ENCODE measurements at regions not wholly inside any gene's neighbourhood (a gene's known extent, or its start where the extent isn't known, plus 50 kb on each side); places are given as distances from the start of the nearest gene placed in this dataset.

DNA sequence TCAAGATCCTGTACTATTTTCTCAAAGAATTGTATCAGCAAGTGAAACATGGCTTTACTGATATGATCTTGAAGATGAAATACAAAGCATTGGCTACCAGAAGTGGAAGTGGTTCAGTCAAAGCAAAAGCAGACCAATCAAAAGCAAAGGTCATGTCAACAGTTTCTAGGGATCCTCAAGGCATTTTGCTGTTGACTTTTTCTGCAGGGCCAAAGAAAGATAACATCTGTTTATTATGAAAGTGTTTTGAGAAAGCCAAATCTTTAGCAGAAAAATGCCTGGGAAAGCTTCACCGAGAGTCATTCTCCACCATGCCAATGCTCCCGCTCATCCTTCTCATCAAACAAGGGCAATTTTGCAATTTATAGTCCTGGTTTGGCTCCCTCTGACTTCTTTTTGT is 90.3 kb upstream of the ACO1 start:
- no peaks in the 10 kb centered on the region for H3K36me3 ChIP-seq (ENCODE audit: insufficient read depth, insufficient read length, low read length)
- DNase-seq (ENCODE audit: low read depth, low spot score), result no peak
- no peaks in the 10 kb centered on the region for H3K27me3 ChIP-seq (ENCODE audit: insufficient read depth, insufficient read length)
- no peaks in the 10 kb centered on the region for H3K4me1 ChIP-seq (ENCODE audit: insufficient read depth, insufficient read length)
- TF ChIP-seq SUZ12 (IDR thresholded peaks at IDR 0.05; ENCODE audit: extremely low read depth, insufficient read depth, insufficient read length), result no peak
- TF ChIP-seq YY1 (IDR thresholded peaks at IDR 0.05; ENCODE audit: insufficient read depth, insufficient read length), result no peak
- TF ChIP-seq ZNF274 (IDR thresholded peaks at IDR 0.05; ENCODE audit: low read depth, low read length), result no peak
- no peak overlapping the region for H3K4me3 ChIP-seq (ENCODE audit: insufficient read length, low read depth)
- H3K9me3 ChIP-seq (ENCODE audit: insufficient read depth, low read length), result peaks cover 5% of the 10 kb centered on the region; the same call in 1 of the 2 replicates
- H3K9ac ChIP-seq (ENCODE audit: insufficient read length, low read depth), result no peak overlapping the region

DNA sequence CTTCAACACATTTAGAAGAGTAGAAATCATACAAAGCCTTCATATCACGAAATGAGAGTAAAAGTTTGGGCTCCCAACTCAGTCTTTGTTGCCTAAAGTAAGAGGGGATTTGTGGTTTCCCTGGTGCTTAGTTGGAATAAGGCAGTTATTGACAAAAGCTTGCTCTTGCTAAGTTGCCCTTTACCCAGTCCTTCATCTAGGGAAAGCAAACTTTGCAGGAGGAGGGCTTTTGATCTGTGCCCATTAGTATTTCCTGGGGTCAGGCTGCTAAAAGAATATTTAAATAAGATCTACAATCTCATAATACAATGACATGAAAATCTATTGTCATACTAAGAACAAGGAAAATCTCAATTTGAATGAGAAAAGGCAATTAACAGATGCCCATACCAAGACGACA is 84.1 kb upstream of the ACO1 start:
- Histone ChIP-seq H3K4me3 (ENCODE audit: insufficient read length, low read depth) (no peak overlapping the region), H3K9ac (ENCODE audit: insufficient read length, low read depth) (no peak overlapping the region), H3K36me3 (ENCODE audit: insufficient read depth, insufficient read length, low read length) (no peaks in the 10 kb centered on the region), H3K27me3 (ENCODE audit: insufficient read depth, insufficient read length) (no peaks in the 10 kb centered on the region), H3K4me1 (ENCODE audit: insufficient read depth, insufficient read length) (no peaks in the 10 kb centered on the region), H3K9me3 (ENCODE audit: insufficient read depth, low read length) (no peaks in the 10 kb centered on the region)
- DNase-seq (ENCODE audit: low read depth, low spot score), result no peak
- no peak for TF ChIP-seq YY1 (IDR thresholded peaks at IDR 0.05; ENCODE audit: insufficient read depth, insufficient read length)
- TF ChIP-seq ZNF274 (IDR thresholded peaks at IDR 0.05; ENCODE audit: low read depth, low read length), result no peak
- no peak for TF ChIP-seq SUZ12 (IDR thresholded peaks at IDR 0.05; ENCODE audit: extremely low read depth, insufficient read depth, insufficient read length)

DNA sequence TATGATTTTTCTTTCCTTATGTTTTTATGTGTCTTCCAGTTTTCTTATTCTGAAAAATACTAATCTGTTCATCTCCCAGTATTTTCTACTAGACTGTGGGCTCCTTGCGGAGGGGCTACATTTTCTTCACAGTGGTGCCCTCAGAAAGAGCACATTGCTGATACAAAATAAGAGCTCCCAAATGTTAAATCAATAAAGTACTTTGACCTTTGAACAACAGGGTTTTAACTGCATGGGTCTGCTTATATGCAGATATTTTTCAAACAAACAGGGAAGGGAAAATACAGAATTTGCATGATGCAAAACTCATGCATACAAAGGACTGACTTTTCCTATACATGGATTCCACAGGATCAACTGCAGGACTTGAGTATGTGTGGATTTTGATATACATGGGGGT is 79.9 kb upstream of the ACO1 start:
- TF ChIP-seq YY1 (IDR thresholded peaks at IDR 0.05; ENCODE audit: insufficient read depth, insufficient read length), result no peak
- TF ChIP-seq ZNF274 (IDR thresholded peaks at IDR 0.05; ENCODE audit: low read depth, low read length), result no peak
- no peak for TF ChIP-seq SUZ12 (IDR thresholded peaks at IDR 0.05; ENCODE audit: extremely low read depth, insufficient read depth, insufficient read length)
- DNase-seq (ENCODE audit: low read depth, low spot score), result no peak
- Histone ChIP-seq H3K4me3 (ENCODE audit: insufficient read length, low read depth) (no peak overlapping the region), H3K36me3 (ENCODE audit: insufficient read depth, insufficient read length, low read length) (no peaks in the 10 kb centered on the region), H3K4me1 (ENCODE audit: insufficient read depth, insufficient read length) (no peaks in the 10 kb centered on the region), H3K9ac (ENCODE audit: insufficient read length, low read depth) (no peak overlapping the region), H3K27me3 (ENCODE audit: insufficient read depth, insufficient read length) (no peaks in the 10 kb centered on the region), H3K9me3 (ENCODE audit: insufficient read depth, low read length) (no peaks in the 10 kb centered on the region)

- H3K4me3 ChIP-seq (ENCODE audit: insufficient read length, low read depth), result no peak overlapping the region
- no peaks in the 10 kb centered on the region for H3K9me3 ChIP-seq (ENCODE audit: insufficient read depth, low read length)
- no peaks in the 10 kb centered on the region for H3K4me1 ChIP-seq (ENCODE audit: insufficient read depth, insufficient read length)
- no peak overlapping the region for H3K9ac ChIP-seq (ENCODE audit: insufficient read length, low read depth)
- no peaks in the 10 kb centered on the region for H3K36me3 ChIP-seq (ENCODE audit: insufficient read depth, insufficient read length, low read length)
- DNase-seq (ENCODE audit: low read depth, low spot score), result no peak
- no peaks in the 10 kb centered on the region for H3K27me3 ChIP-seq (ENCODE audit: insufficient read depth, insufficient read length)
- no peak for TF ChIP-seq ZNF274 (IDR thresholded peaks at IDR 0.05; ENCODE audit: low read depth, low read length)
- no peak for TF ChIP-seq SUZ12 (IDR thresholded peaks at IDR 0.05; ENCODE audit: extremely low read depth, insufficient read depth, insufficient read length)
- TF ChIP-seq YY1 (IDR thresholded peaks at IDR 0.05; ENCODE audit: insufficient read depth, insufficient read length), result no peak
These were observed 78.4 kb upstream of the ACO1 start for GRCh38 chr9:32306006-32306405.

DNA sequence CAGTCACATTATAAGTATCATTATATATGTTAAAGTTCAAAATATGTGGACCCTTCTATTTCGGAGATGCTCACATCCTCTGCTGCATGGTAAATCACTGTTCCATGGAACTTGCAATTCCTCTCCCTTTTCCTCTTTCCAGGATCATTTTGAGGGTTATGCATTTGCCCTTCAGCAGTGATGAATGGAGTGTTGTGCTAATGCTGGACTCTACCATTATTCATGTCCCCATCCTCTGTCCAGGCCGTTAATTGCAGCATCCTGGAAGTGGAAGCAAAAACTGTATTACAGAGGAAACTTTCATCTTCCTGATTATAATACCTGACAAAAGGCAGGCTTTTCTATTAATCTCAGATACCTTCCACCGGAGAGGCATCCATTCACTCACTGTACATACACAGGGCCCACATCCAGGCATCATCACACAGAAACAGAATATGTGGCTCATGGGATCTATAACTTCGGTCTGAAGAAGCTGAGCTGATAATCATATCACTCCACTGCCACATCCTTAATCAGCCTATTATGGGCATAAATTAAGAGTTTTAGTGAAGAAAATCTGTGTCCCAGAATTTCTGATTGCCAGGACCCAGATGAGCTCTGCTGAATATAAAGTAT is 65.0 kb upstream of the ACO1 start:
- TF ChIP-seq SUZ12 (IDR thresholded peaks at IDR 0.05; ENCODE audit: extremely low read depth, insufficient read depth, insufficient read length) (no peak), ZNF274 (IDR thresholded peaks at IDR 0.05; ENCODE audit: low read depth, low read length) (no peak), YY1 (IDR thresholded peaks at IDR 0.05; ENCODE audit: insufficient read depth, insufficient read length) (no peak)
- H3K4me1 ChIP-seq (ENCODE audit: insufficient read depth, insufficient read length), result no peaks in the 10 kb centered on the region
- H3K9me3 ChIP-seq (ENCODE audit: insufficient read depth, low read length), result no peaks in the 10 kb centered on the region
- no peaks in the 10 kb centered on the region for H3K27me3 ChIP-seq (ENCODE audit: insufficient read depth, insufficient read length)
- H3K9ac ChIP-seq (ENCODE audit: insufficient read length, low read depth), result no peak overlapping the region
- no peak for DNase-seq (ENCODE audit: low read depth, low spot score)
- no peak overlapping the region for H3K4me3 ChIP-seq (ENCODE audit: insufficient read length, low read depth)
- H3K36me3 ChIP-seq (ENCODE audit: insufficient read depth, insufficient read length, low read length), result no peaks in the 10 kb centered on the region

DNA sequence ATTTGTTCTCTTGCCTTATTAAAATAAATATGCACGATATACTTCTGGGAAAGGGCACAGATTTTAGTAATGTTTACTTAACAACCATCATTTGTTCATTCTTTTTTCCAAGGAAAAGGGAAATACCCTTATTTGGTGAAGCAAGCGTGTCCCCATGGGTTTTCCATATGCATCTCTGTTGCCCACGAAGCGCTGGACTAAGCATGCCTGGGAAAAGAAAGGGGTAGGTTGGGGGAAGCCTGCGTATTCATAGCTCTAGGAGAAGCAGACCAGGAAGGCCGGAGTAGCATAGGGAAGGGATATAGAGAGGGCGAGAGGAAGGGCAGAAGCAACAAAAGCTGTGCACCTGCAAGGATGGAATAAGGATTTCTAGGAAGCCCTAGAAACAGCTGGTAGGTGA is 61.8 kb upstream of the ACO1 start:
- Histone ChIP-seq H3K4me3 (ENCODE audit: insufficient read length, low read depth) (no peak overlapping the region), H3K9me3 (ENCODE audit: insufficient read depth, low read length) (no peaks in the 10 kb centered on the region), H3K9ac (ENCODE audit: insufficient read length, low read depth) (no peak overlapping the region), H3K4me1 (ENCODE audit: insufficient read depth, insufficient read length) (no peaks in the 10 kb centered on the region), H3K36me3 (ENCODE audit: insufficient read depth, insufficient read length, low read length) (no peaks in the 10 kb centered on the region), H3K27me3 (ENCODE audit: insufficient read depth, insufficient read length) (no peaks in the 10 kb centered on the region)
- no peak for TF ChIP-seq SUZ12 (IDR thresholded peaks at IDR 0.05; ENCODE audit: extremely low read depth, insufficient read depth, insufficient read length)
- no peak for TF ChIP-seq YY1 (IDR thresholded peaks at IDR 0.05; ENCODE audit: insufficient read depth, insufficient read length)
- TF ChIP-seq ZNF274 (IDR thresholded peaks at IDR 0.05; ENCODE audit: low read depth, low read length), result no peak
- DNase-seq (ENCODE audit: low read depth, low spot score), result no peak

- H3K4me3 ChIP-seq (ENCODE audit: insufficient read length, low read depth), result no peak overlapping the region
- H3K9me3 ChIP-seq (ENCODE audit: insufficient read depth, low read length), result no peaks in the 10 kb centered on the region
- no peak for TF ChIP-seq SUZ12 (IDR thresholded peaks at IDR 0.05; ENCODE audit: extremely low read depth, insufficient read depth, insufficient read length)
- TF ChIP-seq YY1 (IDR thresholded peaks at IDR 0.05; ENCODE audit: insufficient read depth, insufficient read length), result no peak
- TF ChIP-seq ZNF274 (IDR thresholded peaks at IDR 0.05; ENCODE audit: low read depth, low read length), result no peak
- no peak overlapping the region for H3K9ac ChIP-seq (ENCODE audit: insufficient read length, low read depth)
- no peaks in the 10 kb centered on the region for H3K36me3 ChIP-seq (ENCODE audit: insufficient read depth, insufficient read length, low read length)
- H3K27me3 ChIP-seq (ENCODE audit: insufficient read depth, insufficient read length), result no peaks in the 10 kb centered on the region
- H3K4me1 ChIP-seq (ENCODE audit: insufficient read depth, insufficient read length), result no peaks in the 10 kb centered on the region
- DNase-seq (ENCODE audit: low read depth, low spot score), result no peak
These were observed 58.3 kb upstream of the ACO1 start for GRCh38 chr9:32326146-32326545.

Data from NT2/D1 (cell line).